BJ (cell line): ENCODE measurements at regions not wholly inside any gene's neighbourhood (a gene's known extent, or its start where the extent isn't known, plus 50 kb on each side); places are given as distances from the start of the nearest gene placed in this dataset.

Experiments used
- CTCF ChIA-PET: fragments of 350-600 bp; formaldehyde crosslinking; extraction: SDS; loops from one replicate; lab custom pipeline; 2021; ENCODE audit warnings: antibody characterized with exemption, inconsistent platforms; lab: Yijun Ruan, JAX
- POLR2A ChIA-PET: fragments of 300-600 bp; sonication (Branson Sonifier 250); formaldehyde crosslinking; extraction: SDS; loops from one replicate; lab custom pipeline; 2021; ENCODE audit warnings: antibody characterized with exemption; lab: Charles Lee
- DNase-seq: peaks from one replicate; pipeline ENCODE4 v3.0.0-alpha.2; 2011; ENCODE audit warnings: low read depth
- H3K27me3 ChIP-seq: 2 replicates; pipeline ENCODE4 v1.6.0; 2011; ENCODE audit warnings: low read length; ENCODE audit not compliant: control insufficient read depth, insufficient read depth
- H3K36me3 ChIP-seq: 2 replicates; pipeline ENCODE4 v1.5.1; 2011; ENCODE audit warnings: low read length; ENCODE audit not compliant: control insufficient read depth, insufficient read depth
- H3K4me3 ChIP-seq: 2 replicates; pipeline ENCODE4 v1.5.1; 2011; ENCODE audit warnings: low read depth, mild to moderate bottlenecking, control low read depth, low read length
- CTCF ChIP-seq: IDR thresholded peaks from 2 replicates; pipeline ENCODE4 v1.5.1; 2011; ENCODE audit warnings: low read depth, mild to moderate bottlenecking, control low read depth, inconsistent platforms, low read length, moderate library complexity; ENCODE audit not compliant: insufficient read depth

GRCh38 chr11:123272565-123272964 lies 77.5 kb upstream of the CLMP start:
- CTCF ChIA-PET, result interaction anchor here (0.8 to 1.8 kb wide), 3 partner anchors 23 to 161 kb away, joined by 3 to 4 read pairs (median 3); no protein-coding TSS in a partner anchor
- POLR2A ChIA-PET, result no interaction called here
- no peak overlapping the region for H3K4me3 ChIP-seq
- TF ChIP-seq CTCF, result no peak
- DNase-seq, result no peak
- H3K36me3 ChIP-seq, result no peaks in the 10 kb centered on the region
- no peaks in the 10 kb centered on the region for H3K27me3 ChIP-seq

GRCh38 chr11:123268156-123268555 lies 73.1 kb upstream of the CLMP start:
- Histone ChIP-seq H3K27me3 (no peaks in the 10 kb centered on the region), H3K36me3 (no peaks in the 10 kb centered on the region), H3K4me3 (no peak overlapping the region)
- DNase-seq, result no peak
- ChIA-PET CTCF (interaction anchor here (0.6 to 1.5 kb wide), 2 partner anchors 16 to 150 kb away, joined by 3 read pairs; no protein-coding TSS in a partner anchor), POLR2A (no interaction called here)
- TF ChIP-seq CTCF, result no peak

GRCh38 chr11:123265951-123266350 lies 70.9 kb upstream of the CLMP start:
- no peak for TF ChIP-seq CTCF
- POLR2A ChIA-PET, result no interaction called here
- no peak for DNase-seq
- no peak overlapping the region for H3K4me3 ChIP-seq
- H3K27me3 ChIP-seq, result no peaks in the 10 kb centered on the region
- no peaks in the 10 kb centered on the region for H3K36me3 ChIP-seq
- CTCF ChIA-PET, result no interaction called here

- no peaks in the 10 kb centered on the region for H3K27me3 ChIP-seq
- CTCF ChIA-PET, result interaction anchor here (1.0 to 1.7 kb wide), 3 partner anchors 154 to 211 kb away, joined by 3 to 6 read pairs (median 3); partner anchors contain the start of gene HSPA8
Measured at GRCh38 chr11:123264431-123264780, 69.4 kb upstream of the CLMP start.

More at GRCh38 chr11:123264431-123264780, 69.4 kb upstream of the CLMP start:
- Histone ChIP-seq H3K4me3 (no peak overlapping the region), H3K36me3 (no peaks in the 10 kb centered on the region)
- DNase-seq, result no peak
- no peak for TF ChIP-seq CTCF
- POLR2A ChIA-PET, result no interaction called here
